GM15510 (cell line): ENCODE measurements at regions not wholly inside any gene's neighbourhood (a gene's known extent, or its start where the extent isn't known, plus 50 kb on each side); places are given as distances from the start of the nearest gene placed in this dataset.

ENCODE experiments used
- POLR2A ChIP-seq: IDR thresholded peaks from 3 replicates; pipeline ENCODE4 v1.6.1; 2011; ENCODE audit warnings: borderline replicate concordance; ENCODE audit not compliant: insufficient read length; ENCODE audit errors: extremely low read depth

GRCh38 chr12:65535946-65536345 lies 257.5 kb downstream of the MSRB3 start:
- no peak for TF ChIP-seq POLR2A

- no peak for TF ChIP-seq POLR2A
Measured at GRCh38 chr12:65536351-65536750, 257.9 kb downstream of the MSRB3 start.

GRCh38 chr12:65536876-65537681 lies 258.6 kb downstream of the MSRB3 start:
- no peak for TF ChIP-seq POLR2A

GRCh38 chr12:65537978-65538377 lies 259.5 kb downstream of the MSRB3 start:
- TF ChIP-seq POLR2A, result no peak

- TF ChIP-seq POLR2A, result no peak
Measured at GRCh38 chr12:65539023-65539422, 260.5 kb downstream of the MSRB3 start.

- no peak for TF ChIP-seq POLR2A
Measured at GRCh38 chr12:65540140-65540539, 261.7 kb downstream of the MSRB3 start.

GRCh38 chr12:65546528-65546927 lies 268.0 kb downstream of the MSRB3 start:
- no peak for TF ChIP-seq POLR2A

- no peak for TF ChIP-seq POLR2A
Measured at GRCh38 chr12:65556676-65557437, 267.4 kb upstream of the HMGA2 start.

GRCh38 chr12:65557438-65558181 lies 266.7 kb upstream of the HMGA2 start:
- no peak for TF ChIP-seq POLR2A

GRCh38 chr12:65560286-65560685 lies 264.0 kb upstream of the HMGA2 start:
- no peak for TF ChIP-seq POLR2A

- no peak for TF ChIP-seq POLR2A
Measured at GRCh38 chr12:65561798-65562382, 262.4 kb upstream of the HMGA2 start.

- no peak for TF ChIP-seq POLR2A
Measured at GRCh38 chr12:65565601-65566560, 258.4 kb upstream of the HMGA2 start.

- TF ChIP-seq POLR2A, result no peak
Measured at GRCh38 chr12:65566751-65567150, 257.5 kb upstream of the HMGA2 start.

- TF ChIP-seq POLR2A, result no peak
Measured at GRCh38 chr12:65567820-65568219, 256.5 kb upstream of the HMGA2 start.
